ENCODE measurements at regions not wholly inside any gene's neighbourhood (a gene's known extent, or its start where the extent isn't known, plus 50 kb on each side); places are given as distances from the start of the nearest gene placed in this dataset.

DNA sequence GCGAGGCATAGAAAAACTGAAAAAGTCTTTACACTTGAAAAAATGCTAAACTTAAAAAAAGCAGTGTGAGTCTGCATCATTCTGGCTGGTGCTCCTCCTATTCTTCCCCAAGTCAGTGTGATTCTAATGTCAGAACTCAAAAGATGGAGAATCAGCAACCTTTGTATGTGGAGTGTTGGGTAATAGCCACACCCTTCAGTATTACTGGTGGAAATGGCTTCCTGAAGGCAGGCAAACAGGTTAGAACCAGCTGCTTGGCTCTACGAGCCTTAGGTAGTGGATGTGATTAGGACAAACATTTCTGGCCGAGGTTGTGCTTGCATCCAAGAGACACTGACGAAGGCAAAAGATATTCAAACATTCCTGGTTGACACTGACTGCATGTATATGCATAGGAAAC is 353.4 kb upstream of the TACR3 start (continued):
- TF ChIP-seq, protein P1, sequence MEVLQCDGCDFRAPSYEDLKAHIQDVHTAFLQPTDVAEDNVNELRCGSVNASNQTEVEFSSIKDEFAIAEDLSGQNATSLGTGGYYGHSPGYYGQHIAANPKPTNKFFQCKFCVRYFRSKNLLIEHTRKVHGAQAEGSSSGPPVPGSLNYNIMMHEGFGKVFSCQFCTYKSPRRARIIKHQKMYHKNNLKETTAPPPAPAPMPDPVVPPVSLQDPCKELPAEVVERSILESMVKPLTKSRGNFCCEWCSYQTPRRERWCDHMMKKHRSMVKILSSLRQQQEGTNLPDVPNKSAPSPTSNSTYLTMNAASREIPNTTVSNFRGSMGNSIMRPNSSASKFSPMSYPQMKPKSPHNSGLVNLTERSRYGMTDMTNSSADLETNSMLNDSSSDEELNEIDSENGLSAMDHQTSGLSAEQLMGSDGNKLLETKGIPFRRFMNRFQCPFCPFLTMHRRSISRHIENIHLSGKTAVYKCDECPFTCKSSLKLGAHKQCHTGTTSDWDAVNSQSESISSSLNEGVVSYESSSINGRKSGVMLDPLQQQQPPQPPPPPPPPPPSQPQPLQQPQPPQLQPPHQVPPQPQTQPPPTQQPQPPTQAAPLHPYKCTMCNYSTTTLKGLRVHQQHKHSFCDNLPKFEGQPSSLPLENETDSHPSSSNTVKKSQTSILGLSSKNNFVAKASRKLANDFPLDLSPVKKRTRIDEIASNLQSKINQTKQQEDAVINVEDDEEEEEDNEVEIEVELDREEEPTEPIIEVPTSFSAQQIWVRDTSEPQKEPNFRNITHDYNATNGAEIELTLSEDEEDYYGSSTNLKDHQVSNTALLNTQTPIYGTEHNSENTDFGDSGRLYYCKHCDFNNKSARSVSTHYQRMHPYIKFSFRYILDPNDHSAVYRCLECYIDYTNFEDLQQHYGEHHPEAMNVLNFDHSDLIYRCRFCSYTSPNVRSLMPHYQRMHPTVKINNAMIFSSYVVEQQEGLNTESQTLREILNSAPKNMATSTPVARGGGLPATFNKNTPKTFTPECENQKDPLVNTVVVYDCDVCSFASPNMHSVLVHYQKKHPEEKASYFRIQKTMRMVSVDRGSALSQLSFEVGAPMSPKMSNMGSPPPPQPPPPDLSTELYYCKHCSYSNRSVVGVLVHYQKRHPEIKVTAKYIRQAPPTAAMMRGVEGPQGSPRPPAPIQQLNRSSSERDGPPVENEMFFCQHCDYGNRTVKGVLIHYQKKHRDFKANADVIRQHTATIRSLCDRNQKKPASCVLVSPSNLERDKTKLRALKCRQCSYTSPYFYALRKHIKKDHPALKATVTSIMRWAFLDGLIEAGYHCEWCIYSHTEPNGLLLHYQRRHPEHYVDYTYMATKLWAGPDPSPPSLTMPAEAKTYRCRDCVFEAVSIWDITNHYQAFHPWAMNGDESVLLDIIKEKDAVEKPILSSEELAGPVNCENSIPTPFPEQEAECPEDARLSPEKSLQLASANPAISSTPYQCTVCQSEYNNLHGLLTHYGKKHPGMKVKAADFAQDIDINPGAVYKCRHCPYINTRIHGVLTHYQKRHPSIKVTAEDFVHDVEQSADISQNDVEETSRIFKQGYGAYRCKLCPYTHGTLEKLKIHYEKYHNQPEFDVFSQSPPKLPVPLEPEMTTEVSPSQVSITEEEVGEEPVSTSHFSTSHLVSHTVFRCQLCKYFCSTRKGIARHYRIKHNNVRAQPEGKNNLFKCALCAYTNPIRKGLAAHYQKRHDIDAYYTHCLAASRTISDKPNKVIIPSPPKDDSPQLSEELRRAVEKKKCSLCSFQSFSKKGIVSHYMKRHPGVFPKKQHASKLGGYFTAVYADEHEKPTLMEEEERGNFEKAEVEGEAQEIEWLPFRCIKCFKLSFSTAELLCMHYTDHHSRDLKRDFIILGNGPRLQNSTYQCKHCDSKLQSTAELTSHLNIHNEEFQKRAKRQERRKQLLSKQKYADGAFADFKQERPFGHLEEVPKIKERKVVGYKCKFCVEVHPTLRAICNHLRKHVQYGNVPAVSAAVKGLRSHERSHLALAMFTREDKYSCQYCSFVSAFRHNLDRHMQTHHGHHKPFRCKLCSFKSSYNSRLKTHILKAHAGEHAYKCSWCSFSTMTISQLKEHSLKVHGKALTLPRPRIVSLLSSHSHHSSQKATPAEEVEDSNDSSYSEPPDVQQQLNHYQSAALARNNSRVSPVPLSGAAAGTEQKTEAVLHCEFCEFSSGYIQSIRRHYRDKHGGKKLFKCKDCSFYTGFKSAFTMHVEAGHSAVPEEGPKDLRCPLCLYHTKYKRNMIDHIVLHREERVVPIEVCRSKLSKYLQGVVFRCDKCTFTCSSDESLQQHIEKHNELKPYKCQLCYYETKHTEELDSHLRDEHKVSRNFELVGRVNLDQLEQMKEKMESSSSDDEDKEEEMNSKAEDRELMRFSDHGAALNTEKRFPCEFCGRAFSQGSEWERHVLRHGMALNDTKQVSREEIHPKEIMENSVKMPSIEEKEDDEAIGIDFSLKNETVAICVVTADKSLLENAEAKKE (CRISPR knock-in tag; IDR thresholded peaks at IDR 0.05): no peak
- TF ChIP-seq POLR2AphosphoS5 (IDR thresholded peaks at IDR 0.05; ENCODE audit: low read depth): no peak
- TF ChIP-seq ZNF114 (CRISPR knock-in tag; IDR thresholded peaks at IDR 0.05): no peak
- TF ChIP-seq JUNB (IDR thresholded peaks at IDR 0.05; ENCODE audit: unreplicated experiment): no peak

DNA sequence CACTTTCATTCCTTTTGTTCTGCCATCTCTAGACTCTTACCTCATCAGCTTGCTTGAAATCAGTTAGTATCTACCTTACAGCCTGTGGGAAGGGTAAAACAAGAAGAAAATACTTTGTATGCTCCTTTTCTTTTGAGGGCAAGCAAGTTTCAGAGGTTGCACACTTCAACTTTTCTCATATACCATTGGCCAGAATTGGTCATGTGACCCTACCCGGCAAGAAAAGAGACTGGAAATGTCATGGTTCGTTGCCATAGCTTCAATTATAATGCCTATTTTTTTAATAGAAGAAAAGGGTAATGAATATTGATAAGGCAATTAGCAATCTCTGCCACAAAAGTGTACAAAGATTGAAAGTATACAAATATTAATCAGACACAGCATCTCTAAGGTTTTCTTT is 346.7 kb upstream of the TACR3 start:
- H3K27ac ChIP-seq (ENCODE audit: low read depth): no peak overlapping the region
- Mint-ChIP-seq H3K9me3 (peaks cover 9% of the 10 kb centered on the region; the same call in 2 of the 3 replicates), H3K4me1 (peaks cover 9% of the 10 kb centered on the region), H3K4me3 (no peak overlapping the region), H3K27me3 (ENCODE audit: insufficient read depth, low read depth, poor library complexity) (no peaks in the 10 kb centered on the region), H3K36me3 (ENCODE audit: low read depth) (no peaks in the 10 kb centered on the region), H3K27ac (no peak overlapping the region)
- H2AFZ ChIP-seq: no peak overlapping the region
- no peak overlapping the region for H3K4me3 ChIP-seq
- no peaks in the 10 kb centered on the region for H3K36me3 ChIP-seq (ENCODE audit: insufficient read depth)
- DNase-seq (ENCODE audit: low spot score): peak; percentile 1
- no peak overlapping the region for H3K4me2 ChIP-seq
- ATAC-seq: no peak
- no peaks in the 10 kb centered on the region for H3K27me3 ChIP-seq (ENCODE audit: insufficient read depth)
- no peaks in the 10 kb centered on the region for H4K20me1 ChIP-seq (replicated peaks; ENCODE audit: insufficient read depth)
- no peaks in the 10 kb centered on the region for H3K79me2 ChIP-seq (replicated peaks; ENCODE audit: insufficient read depth)
- H3F3A ChIP-seq (replicated peaks; ENCODE audit: low read depth): no peaks in the 10 kb centered on the region
- H3K4me1 ChIP-seq (ENCODE audit: insufficient read depth): peaks cover 13% of the 10 kb centered on the region
- no peaks in the 10 kb centered on the region for H3K9me2 ChIP-seq (ENCODE audit: insufficient read depth)
- TF ChIP-seq, protein P1 (CRISPR knock-in tag; IDR thresholded peaks at IDR 0.05): no peak
- TF ChIP-seq, protein P2, sequence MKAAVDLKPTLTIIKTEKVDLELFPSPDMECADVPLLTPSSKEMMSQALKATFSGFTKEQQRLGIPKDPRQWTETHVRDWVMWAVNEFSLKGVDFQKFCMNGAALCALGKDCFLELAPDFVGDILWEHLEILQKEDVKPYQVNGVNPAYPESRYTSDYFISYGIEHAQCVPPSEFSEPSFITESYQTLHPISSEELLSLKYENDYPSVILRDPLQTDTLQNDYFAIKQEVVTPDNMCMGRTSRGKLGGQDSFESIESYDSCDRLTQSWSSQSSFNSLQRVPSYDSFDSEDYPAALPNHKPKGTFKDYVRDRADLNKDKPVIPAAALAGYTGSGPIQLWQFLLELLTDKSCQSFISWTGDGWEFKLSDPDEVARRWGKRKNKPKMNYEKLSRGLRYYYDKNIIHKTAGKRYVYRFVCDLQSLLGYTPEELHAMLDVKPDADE (IDR thresholded peaks at IDR 0.05): no peak
- TF ChIP-seq JUNB (IDR thresholded peaks at IDR 0.05; ENCODE audit: unreplicated experiment) (no peak), EZH2 (IDR thresholded peaks at IDR 0.05; ENCODE audit: low read depth, unreplicated experiment) (no peak), POLR2AphosphoS5 (IDR thresholded peaks at IDR 0.05; ENCODE audit: low read depth) (no peak), NANOG (IDR thresholded peaks at IDR 0.05; ENCODE audit: borderline replicate concordance) (no peak), ZNF114 (CRISPR knock-in tag; IDR thresholded peaks at IDR 0.05) (no peak), EZH2phosphoT487 (IDR thresholded peaks at IDR 0.05; ENCODE audit: unreplicated experiment) (no peak)

All from GM23338 (cell line).